Psoas muscle (tissue), 7 donors: ENCODE measurements at regions not wholly inside any gene's neighbourhood (a gene's known extent, or its start where the extent isn't known, plus 50 kb on each side); places are given as distances from the start of the nearest gene placed in this dataset.

Experiments
- ATAC-seq, 4 donors: fragments of 200-7000 bp; cut with Tn5 transposase; one replicate each; pipeline ENCODE4 v1.9.1; 2020; ENCODE audit warnings: moderate library complexity in 3 of 4, mild to moderate bottlenecking in 2 of 4
- DNase-seq, 2 donors: peaks; one replicate each; pipeline ENCODE4 v3.0.0-alpha.2; 2020
- H3K27ac ChIP-seq: fragments of 200-600 bp; one replicate; pipeline ENCODE4 v1.8.0; 2022
- H3K27me3 ChIP-seq, 3 donors: fragments of 200-600 bp in 1 of 3; one replicate each; pipeline versions ENCODE4 v1.6.1 to v1.8.0; 2013 to 2022; ENCODE audit warnings: low read length in 2 of 3, mild to moderate bottlenecking in 2 of 3, moderate library complexity in 1 of 3; ENCODE audit not compliant: insufficient read depth in 3 of 3
- H3K36me3 ChIP-seq, 2 donors: fragments of 200-600 bp in 1 of 2; one replicate each; pipeline versions ENCODE4 v1.6.1 to v1.8.0; 2013 to 2022; ENCODE audit warnings: low read depth in 1 of 2, mild to moderate bottlenecking in 1 of 2, moderate library complexity in 1 of 2; ENCODE audit not compliant: insufficient read depth in 1 of 2
- H3K4me1 ChIP-seq: fragments of 200-600 bp; one replicate; pipeline ENCODE4 v1.8.0; 2022
- H3K4me3 ChIP-seq: fragments of 200-600 bp; one replicate; pipeline ENCODE4 v1.8.0; 2022; ENCODE audit warnings: mild to moderate bottlenecking
- H3K9me3 ChIP-seq: fragments of 200-600 bp; one replicate; pipeline ENCODE4 v1.8.0; 2022
- WGBS, 3 donors: extraction: QIAGEN DNeasy Blood & Tissue Kit; methylation state at CpG; one replicate each; pipeline versions ENCODE4 v1.1.6 to v1.1.7; 2013; 5-methylcytosine and 5-hydroxymethylcytosine counted together
- intact Hi-C, 2 donors: fragments of 100-400 bp; cut with DNase I; formaldehyde crosslinking; loops; one replicate each; pipeline versions ENCODE4 v1.11.0 to v1.14.2; 2022
- TF ChIP-seq, protein P1 (sequence below): fragments of 200-600 bp; IDR thresholded peaks from one replicate; pipeline ENCODE4 v1.8.0; 2022; ENCODE audit warnings: antibody characterized with exemption
- donor health status: healthy with polysubstance abuse.
- donor health status: DM: no; HTN: no; CAD: no; lungs with moderate emphysema.
- donor health status: Bipolar disorder and iron deficiency.
- donor health status: healthy.
- donor health status: DM: yes; HTN: yes; CAD: no.
- donor health status: DM: no; HTN: no; CAD: no.
- donor health status: DM: yes; HTN: yes; CAD: no.

DNA sequence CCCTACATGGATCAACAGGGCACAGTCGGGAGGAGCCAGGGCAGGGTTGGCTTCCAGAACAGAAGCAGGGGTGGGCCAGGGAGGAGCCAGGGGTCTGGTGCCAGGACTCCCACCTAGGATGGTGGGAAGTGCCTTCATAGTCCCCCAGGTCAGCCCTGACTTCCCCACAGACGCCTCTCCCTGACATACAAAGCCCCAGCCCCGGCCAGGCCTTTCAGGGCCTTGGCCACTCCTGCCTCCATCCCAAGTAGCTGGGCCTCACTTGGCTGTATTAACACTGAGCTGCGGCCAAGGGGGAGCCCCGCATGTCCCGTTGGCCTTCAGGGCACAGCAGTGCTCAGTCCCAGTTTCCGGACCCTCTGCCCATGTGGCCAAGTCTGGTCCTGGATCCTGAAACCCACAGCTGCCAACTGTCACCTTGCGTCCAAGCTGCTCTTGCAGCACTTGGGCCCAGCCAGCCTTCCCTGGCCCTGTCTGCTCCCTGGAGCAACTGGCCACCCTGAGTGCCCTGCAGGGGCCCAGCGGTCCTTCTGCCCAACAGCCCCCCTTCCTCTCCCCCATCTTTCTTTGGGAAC lies 627.8 kb downstream of the MATN1 start:
- Histone ChIP-seq H3K9me3 (no peaks in the 10 kb centered on the region), H3K27ac (no peak overlapping the region), H3K4me1 (no peaks in the 10 kb centered on the region), H3K4me3 (no peak overlapping the region), H3K36me3 (no peaks in the 10 kb centered on the region), H3K27me3 (peaks cover 0 to 6% (median 0%) of the 10 kb centered on the region in 3 donors)
- DNase-seq (peak in 1 of 2 donors; percentile 40), ATAC-seq (no peak)
- intact Hi-C loops = no loop called here
- TF ChIP-seq, protein P1, sequence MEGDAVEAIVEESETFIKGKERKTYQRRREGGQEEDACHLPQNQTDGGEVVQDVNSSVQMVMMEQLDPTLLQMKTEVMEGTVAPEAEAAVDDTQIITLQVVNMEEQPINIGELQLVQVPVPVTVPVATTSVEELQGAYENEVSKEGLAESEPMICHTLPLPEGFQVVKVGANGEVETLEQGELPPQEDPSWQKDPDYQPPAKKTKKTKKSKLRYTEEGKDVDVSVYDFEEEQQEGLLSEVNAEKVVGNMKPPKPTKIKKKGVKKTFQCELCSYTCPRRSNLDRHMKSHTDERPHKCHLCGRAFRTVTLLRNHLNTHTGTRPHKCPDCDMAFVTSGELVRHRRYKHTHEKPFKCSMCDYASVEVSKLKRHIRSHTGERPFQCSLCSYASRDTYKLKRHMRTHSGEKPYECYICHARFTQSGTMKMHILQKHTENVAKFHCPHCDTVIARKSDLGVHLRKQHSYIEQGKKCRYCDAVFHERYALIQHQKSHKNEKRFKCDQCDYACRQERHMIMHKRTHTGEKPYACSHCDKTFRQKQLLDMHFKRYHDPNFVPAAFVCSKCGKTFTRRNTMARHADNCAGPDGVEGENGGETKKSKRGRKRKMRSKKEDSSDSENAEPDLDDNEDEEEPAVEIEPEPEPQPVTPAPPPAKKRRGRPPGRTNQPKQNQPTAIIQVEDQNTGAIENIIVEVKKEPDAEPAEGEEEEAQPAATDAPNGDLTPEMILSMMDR = no peak
- WGBS, 3 donors = 54 to 72% (median 55%) methylated on average over 9 of the region's 9 CpGs

- peak in 1 of 2 donors; percentile 4 for DNase-seq
- no peaks in the 10 kb centered on the region for H3K9me3 ChIP-seq
- no peak overlapping the region for H3K4me3 ChIP-seq
- intact Hi-C loops = no loop called here
- 91 to 96% (median 93%) methylated on average over 4 of the region's 4 CpGs for WGBS, 3 donors
- no peak overlapping the region for H3K27ac ChIP-seq
- no peak for ATAC-seq
- peaks cover 0 to 3% (median 0%) of the 10 kb centered on the region in 3 donors for H3K27me3 ChIP-seq
- TF ChIP-seq, protein P1 = no peak
- H3K36me3 ChIP-seq = no peaks in the 10 kb centered on the region
- H3K4me1 ChIP-seq = no peaks in the 10 kb centered on the region
Measured at GRCh38 chr1:30095051-30095450, 628.3 kb downstream of the MATN1 start.

GRCh38 chr1:30092051-30092858 lies 631.1 kb downstream of the MATN1 start:
- Histone ChIP-seq H3K4me3 (no peak overlapping the region), H3K27ac (no peak overlapping the region), H3K36me3 (no peaks in the 10 kb centered on the region), H3K4me1 (no peaks in the 10 kb centered on the region), H3K9me3 (no peaks in the 10 kb centered on the region), H3K27me3 (peaks cover 0 to 9% (median 1%) of the 10 kb centered on the region in 3 donors)
- no peak for ATAC-seq
- TF ChIP-seq, protein P1 = no peak
- DNase-seq = peak in 1 of 2 donors; percentile 17
- intact Hi-C loops = no loop called here
- 93 to 94% (median 93%) methylated on average over 12 of the region's 12 CpGs for WGBS, 3 donors

- H3K9me3 ChIP-seq = no peaks in the 10 kb centered on the region
- DNase-seq (peak in 1 of 2 donors; percentile 26), ATAC-seq (no peak)
- no peak overlapping the region for H3K27ac ChIP-seq
- TF ChIP-seq, protein P1 = no peak
- intact Hi-C loops = no loop called here
- no peaks in the 10 kb centered on the region for H3K36me3 ChIP-seq
- WGBS, 3 donors = 79 to 80% (median 79%) methylated on average over 9 to 10 of the region's 10 CpGs
- H3K4me3 ChIP-seq = no peak overlapping the region
- peaks cover 0 to 9% (median 1%) of the 10 kb centered on the region in 3 donors for H3K27me3 ChIP-seq
- H3K4me1 ChIP-seq = no peaks in the 10 kb centered on the region
Measured at GRCh38 chr1:30090162-30090820, 633.1 kb downstream of the MATN1 start.
